LNCAP (cell line): ENCODE measurements at regions not wholly inside any gene's neighbourhood (a gene's known extent, or its start where the extent isn't known, plus 50 kb on each side); places are given as distances from the start of the nearest gene placed in this dataset.

Experiments
- CTCF ChIP-seq: fragments of 450-650 bp; IDR thresholded peaks from 2 replicates; pipeline ENCODE4 v1.5.1; 2017; ENCODE audit warnings: mild to moderate bottlenecking

- TF ChIP-seq CTCF = no peak
These were observed 131.6 kb upstream of the RASA1 start for GRCh38 chr5:87136096-87136495.

GRCh38 chr5:87136733-87137132 lies 130.9 kb upstream of the RASA1 start:
- TF ChIP-seq CTCF = no peak

GRCh38 chr5:87137283-87137682 lies 130.4 kb upstream of the RASA1 start:
- no peak for TF ChIP-seq CTCF

- no peak for TF ChIP-seq CTCF
These were observed 129.4 kb upstream of the RASA1 start for GRCh38 chr5:87138091-87138805.

GRCh38 chr5:87139795-87140194 lies 127.9 kb upstream of the RASA1 start:
- no peak for TF ChIP-seq CTCF

GRCh38 chr5:87141544-87141943 lies 126.1 kb upstream of the RASA1 start:
- TF ChIP-seq CTCF = no peak

- no peak for TF ChIP-seq CTCF
These were observed 120.2 kb upstream of the RASA1 start for GRCh38 chr5:87147441-87147840.

- TF ChIP-seq CTCF = no peak
These were observed 117.1 kb upstream of the RASA1 start for GRCh38 chr5:87150630-87151029.
